ENCODE measurements at regions not wholly inside any gene's neighbourhood (a gene's known extent, or its start where the extent isn't known, plus 50 kb on each side); places are given as distances from the start of the nearest gene placed in this dataset.

- TF ChIP-seq CTCF (IDR thresholded peaks at IDR 0.05) (no peak), POLR2A (IDR thresholded peaks at IDR 0.05) (no peak)
Measured at GRCh38 chrX:98141466-98141865, 1257.8 kb downstream of the RPA4 start.
